K562 (cell line): ENCODE measurements at regions not wholly inside any gene's neighbourhood (a gene's known extent, or its start where the extent isn't known, plus 50 kb on each side); places are given as distances from the start of the nearest gene placed in this dataset.

Experiments used
- ATAC-seq: fragments of 200-7000 bp; cut with Tn5 transposase; 3 replicates; pipeline ENCODE4 v1.9.1; 2020; ENCODE audit warnings: moderate library complexity
- BruUV-seq: library from RNA; stranded (reverse); fragments of 400-500 nt; replicated peaks from 2 replicates; lab custom pipeline; 2021; lab: Mats Ljungman, UMichigan
- CTCF ChIA-PET: fragments of 300-600 bp; formaldehyde crosslinking; extraction: SDS; loops from one replicate; lab custom pipeline; 2021; ENCODE audit warnings: low intra/inter-chr PET ratio; lab: Yijun Ruan, JAX
- POLR2A ChIA-PET: fragments of 300-600, 350-650 bp; sonication (Branson Sonifier 250); formaldehyde crosslinking; extraction: SDS; loops from one replicate; lab custom pipeline; 2021; ENCODE audit warnings: antibody characterized with exemption, inconsistent platforms; lab: Yijun Ruan, JAX
- DNase-seq, 4 experiments: peaks; one replicate each; pipeline versions ENCODE4 v3.0.0 to v3.0.0-alpha.2; 2011 to 2018; ENCODE audit warnings: low spot score in 3 of 4, mixed read lengths in 3 of 4; ENCODE audit errors: extremely low read depth in 1 of 4
- FAIRE-seq: peaks from 2 replicates; lab custom pipeline; 2011; peaks lifted over from hg19 to GRCh38; lab: Jason Lieb, UNC
- H2AFZ ChIP-seq: 2 replicates; pipeline ENCODE4 v1.6.0; 2011; ENCODE audit warnings: low read depth, low read length, control low read depth, inconsistent platforms
- H3K27ac ChIP-seq: fragments of 200-600 bp; 3 replicates; pipeline ENCODE4 v1.8.0; 2011; ENCODE audit warnings: low read depth, mild to moderate bottlenecking, control low read depth, inconsistent platforms, low read length, moderate library complexity, mixed read lengths; ENCODE audit errors: extremely low read depth
- H3K27me3 ChIP-seq, 2 experiments: fragments of 300-600 bp in 1 of 2; 2 replicates in 1 of 2; 3 replicates in 1 of 2; pipeline versions ENCODE4 v1.6.0 to v1.8.0; 2011; ENCODE audit warnings: inconsistent platforms in 2 of 2, low read length in 2 of 2, mild to moderate bottlenecking in 1 of 2, mixed read lengths in 1 of 2, moderate library complexity in 1 of 2; ENCODE audit not compliant: control insufficient read depth in 2 of 2, insufficient read depth in 2 of 2
- H3K36me3 ChIP-seq: fragments of 300-600 bp; 3 replicates; pipeline ENCODE4 v1.8.0; 2011; ENCODE audit warnings: mild to moderate bottlenecking, low read length, inconsistent platforms; ENCODE audit not compliant: control insufficient read depth, insufficient read depth
- H3K4me1 ChIP-seq, 2 experiments: fragments of 200-600 bp in 1 of 2; replicated peaks in 1 of 2; 2 replicates in 1 of 2; 3 replicates in 1 of 2; pipeline versions ENCODE4 v1.5.1 to v1.8.0; 2011; ENCODE audit warnings: inconsistent platforms in 2 of 2, low read length in 2 of 2, mild to moderate bottlenecking in 1 of 2, mixed read lengths in 1 of 2, moderate library complexity in 1 of 2; ENCODE audit not compliant: control insufficient read depth in 2 of 2, insufficient read depth in 2 of 2
- H3K4me2 ChIP-seq: 2 replicates; pipeline ENCODE4 v1.6.1; 2011; ENCODE audit warnings: low read length, control low read depth, inconsistent platforms, mixed read lengths; ENCODE audit not compliant: insufficient read depth
- H3K4me3 ChIP-seq: fragments of 200-600 bp; sonication (generic), shearing (Covaris generic); 2 replicates; pipeline ENCODE4 v1.5.1; 2016; ENCODE audit warnings: control low read depth, inconsistent platforms
- H3K79me2 ChIP-seq: fragments of 200-600 bp; 3 replicates; pipeline ENCODE4 v1.8.0; 2011; ENCODE audit warnings: low read length, inconsistent platforms; ENCODE audit not compliant: control insufficient read depth, insufficient read depth
- H3K9ac ChIP-seq, 2 experiments: 2 replicates each; pipeline versions ENCODE4 v1.6.0 to v1.6.1; 2011; ENCODE audit warnings: low read depth in 2 of 2, low read length in 2 of 2, control low read depth in 1 of 2, inconsistent platforms in 1 of 2, mild to moderate bottlenecking in 1 of 2, mixed read lengths in 1 of 2; ENCODE audit not compliant: insufficient read depth in 1 of 2
- H3K9me1 ChIP-seq: one replicate; pipeline ENCODE4 v1.6.0; 2011; ENCODE audit warnings: inconsistent platforms, mild to moderate bottlenecking, low read length, moderate library complexity; ENCODE audit not compliant: control insufficient read depth, insufficient read depth
- H3K9me3 ChIP-seq: replicated peaks from 2 replicates; pipeline ENCODE4 v1.5.1; 2011; ENCODE audit warnings: low read depth, low read length, inconsistent platforms; ENCODE audit not compliant: control insufficient read depth, insufficient read depth
- H4K20me1 ChIP-seq: replicated peaks from 2 replicates; pipeline ENCODE4 v1.6.1; 2011; ENCODE audit warnings: low read length, inconsistent platforms, mixed read lengths; ENCODE audit not compliant: control insufficient read depth, insufficient read depth
- STAG1 ChIP-seq: sonication (generic); formaldehyde crosslinking; IDR thresholded peaks from 2 replicates; pipeline ENCODE4 v1.5.0; 2020; ENCODE audit warnings: missing genetic modification reagents, borderline replicate concordance
- YBX1 ChIP-seq: fragments of 450-650 bp; IDR thresholded peaks from 2 replicates; pipeline ENCODE4 v1.7.1; 2016; ENCODE audit warnings: mild to moderate bottlenecking
- ZNF551 ChIP-seq: fragments of 250-450 bp; sonication (Bioruptor Pico); IDR thresholded peaks from 2 replicates; pipeline ENCODE4 v1.5.0; 2021; ENCODE audit warnings: mild to moderate bottlenecking, moderate library complexity
- WGBS: fragments of 100-300 bp; shearing (Covaris generic); methylation state at CpG from one replicate; pipeline ENCODE4 v1.1.6; 2016; ENCODE audit warnings: low coverage, mixed read lengths; ENCODE audit not compliant: insufficient coverage; ENCODE audit errors: missing lambda C conversion rate; 5-methylcytosine and 5-hydroxymethylcytosine counted together
- in situ Hi-C: fragments of 300-500 bp; cut with MboI; formaldehyde crosslinking; loops from 4 replicates; pipeline ENCODE4 v1.15.0; 2018; ENCODE audit warnings: inconsistent platforms, mixed read lengths
- intact Hi-C: fragments of 100-400 bp; cut with micrococcal nuclease; formaldehyde crosslinking; loops from 2 replicates; pipeline ENCODE4 v1.14.2; 2022
- TF ChIP-seq, protein P1 (sequence below): fragments of 450-650 bp; conservative IDR thresholded peaks from 2 replicates; pipeline ENCODE4 v1.6.1; 2016; ENCODE audit warnings: missing genetic modification characterization, low read depth, mild to moderate bottlenecking, control low read depth, missing compliant biosample characterization

DNA sequence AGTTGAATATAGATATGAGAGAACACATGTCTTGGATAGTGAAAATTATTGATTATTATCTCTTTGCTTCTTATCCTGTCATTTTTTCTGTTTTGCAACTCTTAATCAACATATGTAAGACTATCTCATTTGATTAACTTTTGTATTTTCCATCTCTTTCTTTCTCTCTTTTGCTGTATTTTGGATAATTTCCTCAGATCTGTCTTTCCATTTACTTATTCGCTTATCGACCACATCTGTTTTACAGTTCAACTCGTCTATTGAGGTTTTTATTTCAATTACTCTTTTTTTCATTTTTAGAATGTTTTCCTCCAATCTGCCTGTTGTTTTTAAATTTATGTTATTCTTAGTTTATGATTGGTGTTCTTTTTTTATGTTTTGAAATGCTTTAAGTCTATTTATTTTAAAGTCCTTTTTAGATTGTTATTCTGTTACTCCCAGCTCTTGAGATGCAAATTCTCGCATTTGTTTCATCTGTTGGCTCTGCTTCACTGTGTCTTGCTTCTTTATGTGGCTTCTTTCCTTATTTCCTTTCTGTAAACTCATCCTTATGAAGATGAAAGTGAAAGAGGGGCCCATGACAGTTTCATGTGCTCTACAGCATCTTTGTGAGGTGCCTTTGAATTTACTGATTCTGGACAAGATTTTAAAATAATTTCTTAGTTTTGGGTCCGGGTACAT lies 87.8 kb upstream of the IRX5 start:
- 0% methylated on average over 5 of the region's 5 CpGs for WGBS
- H3K36me3 ChIP-seq: no peaks in the 10 kb centered on the region
- no peak overlapping the region for H3K4me2 ChIP-seq
- POLR2A ChIA-PET: no interaction called here
- no peak overlapping the region for H3K27ac ChIP-seq
- in situ Hi-C loops: no loop called here
- DNase-seq (no peak), FAIRE-seq (no peak), ATAC-seq (no peak)
- H3K4me3 ChIP-seq: no peak overlapping the region
- no peaks in the 10 kb centered on the region; the same call in 1 of the 2 replicates for H4K20me1 ChIP-seq
- no peaks in the 10 kb centered on the region for H3K4me1 ChIP-seq
- H3K79me2 ChIP-seq: no peaks in the 10 kb centered on the region
- no peaks in the 10 kb centered on the region for H3K9me1 ChIP-seq
- no peak overlapping the region for H2AFZ ChIP-seq
- BruUV-seq: no TSS peak
- CTCF ChIA-PET: no interaction called here
- H3K27me3 ChIP-seq: peaks cover 0 to 4% of the 10 kb centered on the region in 2 experiments; a peak in 2 of 5 replicates
- no peak overlapping the region for H3K9ac ChIP-seq
- no peaks in the 10 kb centered on the region for H3K9me3 ChIP-seq
- TF ChIP-seq YBX1 (no peak), STAG1 (no peak), ZNF551 (CRISPR knock-in tag) (no peak)
- TF ChIP-seq, protein P1, sequence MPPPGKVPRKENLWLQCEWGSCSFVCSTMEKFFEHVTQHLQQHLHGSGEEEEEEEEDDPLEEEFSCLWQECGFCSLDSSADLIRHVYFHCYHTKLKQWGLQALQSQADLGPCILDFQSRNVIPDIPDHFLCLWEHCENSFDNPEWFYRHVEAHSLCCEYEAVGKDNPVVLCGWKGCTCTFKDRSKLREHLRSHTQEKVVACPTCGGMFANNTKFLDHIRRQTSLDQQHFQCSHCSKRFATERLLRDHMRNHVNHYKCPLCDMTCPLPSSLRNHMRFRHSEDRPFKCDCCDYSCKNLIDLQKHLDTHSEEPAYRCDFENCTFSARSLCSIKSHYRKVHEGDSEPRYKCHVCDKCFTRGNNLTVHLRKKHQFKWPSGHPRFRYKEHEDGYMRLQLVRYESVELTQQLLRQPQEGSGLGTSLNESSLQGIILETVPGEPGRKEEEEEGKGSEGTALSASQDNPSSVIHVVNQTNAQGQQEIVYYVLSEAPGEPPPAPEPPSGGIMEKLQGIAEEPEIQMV (tag): no peak
- intact Hi-C loops: no loop called here
